ENCODE measurements at regions not wholly inside any gene's neighbourhood (a gene's known extent, or its start where the extent isn't known, plus 50 kb on each side); places are given as distances from the start of the nearest gene placed in this dataset.

GRCh38 chr3:160065786-160066185, 77.2 kb downstream of the IL12A start:
- Histone ChIP-seq H3K36me3 (replicated peaks in 1 of 2; ENCODE audit: control insufficient read depth in 2 of 2, insufficient read depth in 2 of 2, low read length in 2 of 2) (no peaks in the 10 kb centered on the region), H3K79me1 (ENCODE audit: low read depth, low read length) (no peaks in the 10 kb centered on the region), H2AFZ (ENCODE audit: low read length) (no peak overlapping the region), H3K4me1 (ENCODE audit: control insufficient read depth in 2 of 2, insufficient read depth in 1 of 2, low read depth in 1 of 2, low read length in 2 of 2) (no peaks in the 10 kb centered on the region), H2AK5ac (ENCODE audit: low read depth, low read length) (no peak overlapping the region), H2BK15ac (ENCODE audit: low read length) (no peak overlapping the region), H4K91ac (ENCODE audit: low read depth, low read length, poor library complexity) (no peak overlapping the region), H3K23ac (ENCODE audit: low read depth, low read length, poor library complexity) (no peak overlapping the region), H3K4ac (ENCODE audit: low read length) (no peak overlapping the region), H3K18ac (ENCODE audit: low read length) (no peak overlapping the region), H3K9ac (ENCODE audit: low read depth, low read length, poor library complexity) (no peak overlapping the region), H3K4me3 (ENCODE audit: low read length in 2 of 2) (no peak overlapping the region), H2BK120ac (ENCODE audit: low read depth, low read length) (no peak overlapping the region), H3K14ac (ENCODE audit: low read length) (no peak overlapping the region), H2BK12ac (ENCODE audit: low read length) (no peak overlapping the region), H3K27me3 (ENCODE audit: control insufficient read depth in 3 of 3, insufficient read depth in 3 of 3, low read depth in 1 of 3, low read length in 3 of 3) (no peaks in the 10 kb centered on the region), H4K8ac (ENCODE audit: low read depth, low read length) (no peak overlapping the region), H3K27ac (replicated peaks; ENCODE audit: low read length) (no peak overlapping the region), H3K9me3 (replicated peaks in 1 of 2; ENCODE audit: control insufficient read depth in 2 of 2, insufficient read depth in 1 of 2, low read depth in 1 of 2, low read length in 2 of 2) (no peaks in the 10 kb centered on the region), H3K4me2 (ENCODE audit: insufficient read depth, low read length, poor library complexity, severe bottlenecking) (no peak overlapping the region), H2BK5ac (ENCODE audit: low read length) (no peak overlapping the region)
- no CpG with 5 or more reads among the region's 4 CpGs for WGBS, 2 donors (ENCODE audit: extremely low coverage in 2 of 2, insufficient read length in 2 of 2, insufficient replicate concordance in 1 of 2)
- no peak for DNase-seq (ENCODE audit: low spot score)

- Histone ChIP-seq H2AK5ac (ENCODE audit: low read depth, low read length) (no peak overlapping the region), H3K4ac (ENCODE audit: low read length) (no peak overlapping the region), H3K18ac (ENCODE audit: low read length) (no peak overlapping the region), H3K27ac (replicated peaks; ENCODE audit: low read length) (no peak overlapping the region), H3K4me3 (ENCODE audit: low read length in 2 of 2) (no peak overlapping the region), H2BK15ac (ENCODE audit: low read length) (no peak overlapping the region), H3K14ac (ENCODE audit: low read length) (no peak overlapping the region), H3K4me1 (ENCODE audit: control insufficient read depth in 2 of 2, insufficient read depth in 1 of 2, low read depth in 1 of 2, low read length in 2 of 2) (no peaks in the 10 kb centered on the region), H3K36me3 (replicated peaks in 1 of 2; ENCODE audit: control insufficient read depth in 2 of 2, insufficient read depth in 2 of 2, low read length in 2 of 2) (no peaks in the 10 kb centered on the region), H4K91ac (ENCODE audit: low read depth, low read length, poor library complexity) (no peak overlapping the region), H3K9me3 (replicated peaks in 1 of 2; ENCODE audit: control insufficient read depth in 2 of 2, insufficient read depth in 1 of 2, low read depth in 1 of 2, low read length in 2 of 2) (no peaks in the 10 kb centered on the region), H2BK120ac (ENCODE audit: low read depth, low read length) (no peak overlapping the region), H3K27me3 (ENCODE audit: control insufficient read depth in 3 of 3, insufficient read depth in 3 of 3, low read depth in 1 of 3, low read length in 3 of 3) (no peaks in the 10 kb centered on the region), H2BK12ac (ENCODE audit: low read length) (no peak overlapping the region), H3K4me2 (ENCODE audit: insufficient read depth, low read length, poor library complexity, severe bottlenecking) (no peak overlapping the region), H4K8ac (ENCODE audit: low read depth, low read length) (no peak overlapping the region), H2BK5ac (ENCODE audit: low read length) (no peak overlapping the region), H3K23ac (ENCODE audit: low read depth, low read length, poor library complexity) (no peak overlapping the region), H2AFZ (ENCODE audit: low read length) (no peak overlapping the region), H3K79me1 (ENCODE audit: low read depth, low read length) (no peaks in the 10 kb centered on the region), H3K9ac (ENCODE audit: low read depth, low read length, poor library complexity) (no peak overlapping the region)
- WGBS, 2 donors (ENCODE audit: extremely low coverage in 2 of 2, insufficient read length in 2 of 2, insufficient replicate concordance in 1 of 2), result no CpG with 5 or more reads among the region's 3 CpGs
- no peak for DNase-seq (ENCODE audit: low spot score)
These were observed 81.4 kb downstream of the IL12A start for GRCh38 chr3:160069986-160070385.

- no peak overlapping the region for H3K4me3 ChIP-seq (ENCODE audit: low read length in 2 of 2)
- H3K23ac ChIP-seq (ENCODE audit: low read depth, low read length, poor library complexity), result no peak overlapping the region
- H3K79me1 ChIP-seq (ENCODE audit: low read depth, low read length), result no peaks in the 10 kb centered on the region
- no peaks in the 10 kb centered on the region for H3K4me1 ChIP-seq (ENCODE audit: control insufficient read depth in 2 of 2, insufficient read depth in 1 of 2, low read depth in 1 of 2, low read length in 2 of 2)
- H2BK120ac ChIP-seq (ENCODE audit: low read depth, low read length), result no peak overlapping the region
- no peak overlapping the region for H3K27ac ChIP-seq (replicated peaks; ENCODE audit: low read length)
- no peak overlapping the region for H3K4ac ChIP-seq (ENCODE audit: low read length)
- no peak overlapping the region for H3K14ac ChIP-seq (ENCODE audit: low read length)
- no CpG with 5 or more reads among the region's 3 CpGs for WGBS, 2 donors (ENCODE audit: extremely low coverage in 2 of 2, insufficient read length in 2 of 2, insufficient replicate concordance in 1 of 2)
- H3K9ac ChIP-seq (ENCODE audit: low read depth, low read length, poor library complexity), result no peak overlapping the region
- no peak overlapping the region for H4K91ac ChIP-seq (ENCODE audit: low read depth, low read length, poor library complexity)
- no peak overlapping the region for H3K4me2 ChIP-seq (ENCODE audit: insufficient read depth, low read length, poor library complexity, severe bottlenecking)
- no peak overlapping the region for H2BK15ac ChIP-seq (ENCODE audit: low read length)
- no peak overlapping the region for H3K18ac ChIP-seq (ENCODE audit: low read length)
- H2BK12ac ChIP-seq (ENCODE audit: low read length), result no peak overlapping the region
- H2AK5ac ChIP-seq (ENCODE audit: low read depth, low read length), result no peak overlapping the region
- DNase-seq (ENCODE audit: low spot score), result no peak
- H3K27me3 ChIP-seq (ENCODE audit: control insufficient read depth in 3 of 3, insufficient read depth in 3 of 3, low read depth in 1 of 3, low read length in 3 of 3), result no peaks in the 10 kb centered on the region
- H3K36me3 ChIP-seq (replicated peaks in 1 of 2; ENCODE audit: control insufficient read depth in 2 of 2, insufficient read depth in 2 of 2, low read length in 2 of 2), result no peaks in the 10 kb centered on the region
- no peaks in the 10 kb centered on the region for H3K9me3 ChIP-seq (replicated peaks in 1 of 2; ENCODE audit: control insufficient read depth in 2 of 2, insufficient read depth in 1 of 2, low read depth in 1 of 2, low read length in 2 of 2)
- no peak overlapping the region for H4K8ac ChIP-seq (ENCODE audit: low read depth, low read length)
- H2BK5ac ChIP-seq (ENCODE audit: low read length), result no peak overlapping the region
- no peak overlapping the region for H2AFZ ChIP-seq (ENCODE audit: low read length)
These were observed 87.9 kb downstream of the IL12A start for GRCh38 chr3:160076519-160076918.

- no CpG with 5 or more reads among the region's 3 CpGs for WGBS, 2 donors (ENCODE audit: extremely low coverage in 2 of 2, insufficient read length in 2 of 2, insufficient replicate concordance in 1 of 2)
- no peak for DNase-seq (ENCODE audit: low spot score)
- H4K8ac ChIP-seq (ENCODE audit: low read depth, low read length), result no peak overlapping the region
These were observed 89.9 kb downstream of the IL12A start for GRCh38 chr3:160078533-160078932.

More at GRCh38 chr3:160078533-160078932, 89.9 kb downstream of the IL12A start:
- no peak overlapping the region for H3K9ac ChIP-seq (ENCODE audit: low read depth, low read length, poor library complexity)
- H3K4me3 ChIP-seq (ENCODE audit: low read length in 2 of 2), result no peak overlapping the region
- no peaks in the 10 kb centered on the region for H3K9me3 ChIP-seq (replicated peaks in 1 of 2; ENCODE audit: control insufficient read depth in 2 of 2, insufficient read depth in 1 of 2, low read depth in 1 of 2, low read length in 2 of 2)
- H3K4me2 ChIP-seq (ENCODE audit: insufficient read depth, low read length, poor library complexity, severe bottlenecking), result no peak overlapping the region
- no peak overlapping the region for H2BK120ac ChIP-seq (ENCODE audit: low read depth, low read length)
- no peak overlapping the region for H2BK5ac ChIP-seq (ENCODE audit: low read length)
- no peak overlapping the region for H2BK15ac ChIP-seq (ENCODE audit: low read length)
- no peaks in the 10 kb centered on the region for H3K4me1 ChIP-seq (ENCODE audit: control insufficient read depth in 2 of 2, insufficient read depth in 1 of 2, low read depth in 1 of 2, low read length in 2 of 2)
- no peak overlapping the region for H2BK12ac ChIP-seq (ENCODE audit: low read length)
- no peaks in the 10 kb centered on the region for H3K36me3 ChIP-seq (replicated peaks in 1 of 2; ENCODE audit: control insufficient read depth in 2 of 2, insufficient read depth in 2 of 2, low read length in 2 of 2)
- H3K79me1 ChIP-seq (ENCODE audit: low read depth, low read length), result no peaks in the 10 kb centered on the region
- no peak overlapping the region for H3K23ac ChIP-seq (ENCODE audit: low read depth, low read length, poor library complexity)
- no peak overlapping the region for H3K18ac ChIP-seq (ENCODE audit: low read length)
- no peak overlapping the region for H3K4ac ChIP-seq (ENCODE audit: low read length)
- no peak overlapping the region for H2AFZ ChIP-seq (ENCODE audit: low read length)
- no peak overlapping the region for H3K27ac ChIP-seq (replicated peaks; ENCODE audit: low read length)
- H4K91ac ChIP-seq (ENCODE audit: low read depth, low read length, poor library complexity), result no peak overlapping the region
- H3K14ac ChIP-seq (ENCODE audit: low read length), result no peak overlapping the region
- no peaks in the 10 kb centered on the region for H3K27me3 ChIP-seq (ENCODE audit: control insufficient read depth in 3 of 3, insufficient read depth in 3 of 3, low read depth in 1 of 3, low read length in 3 of 3)
- no peak overlapping the region for H2AK5ac ChIP-seq (ENCODE audit: low read depth, low read length)

Data from neuronal stem cell (in vitro differentiated cells).